Smooth muscle cell (in vitro differentiated cells): ENCODE measurements at regions not wholly inside any gene's neighbourhood (a gene's known extent, or its start where the extent isn't known, plus 50 kb on each side); places are given as distances from the start of the nearest gene placed in this dataset.
A peak's percentile ranks its signal among the peaks of the same experiment; 100 is the strongest.

Source experiments
- DNase-seq: peaks from one replicate; lab custom pipeline; 2025; ENCODE audit not compliant: unreplicated experiment; lab: John Stamatoyannopoulos, UW
- H2AFZ ChIP-seq: fragments of 200-600 bp; sonication (generic); 2 replicates; pipeline ENCODE4 v1.6.0; 2016; ENCODE audit warnings: antibody characterized with exemption, low read depth, mild to moderate bottlenecking
- H3F3A ChIP-seq: fragments of 200-600 bp; sonication (generic); 2 replicates; pipeline ENCODE4 v1.6.0; 2017; ENCODE audit warnings: antibody characterized with exemption, low read depth
- H3K27ac ChIP-seq: fragments of 200-600 bp; sonication (generic); 2 replicates; pipeline ENCODE4 v1.5.1; 2016; ENCODE audit warnings: low read depth, mild to moderate bottlenecking
- H3K27me3 ChIP-seq: fragments of 200-600 bp; sonication (generic); 2 replicates; pipeline ENCODE4 v1.6.1; 2016; ENCODE audit warnings: low read depth, mild to moderate bottlenecking
- H3K36me3 ChIP-seq: fragments of 200-600 bp; sonication (generic); 2 replicates; pipeline ENCODE4 v1.5.1; 2016; ENCODE audit warnings: low read depth
- H3K4me1 ChIP-seq: fragments of 200-600 bp; sonication (generic); 2 replicates; pipeline ENCODE4 v1.5.1; 2016; ENCODE audit warnings: low read depth
- H3K4me2 ChIP-seq: fragments of 200-600 bp; sonication (generic); 2 replicates; pipeline ENCODE4 v1.6.0; 2016; ENCODE audit warnings: mild to moderate bottlenecking
- H3K4me3 ChIP-seq: fragments of 200-600 bp; sonication (generic); 2 replicates; pipeline ENCODE4 v1.5.1; 2016; ENCODE audit warnings: mild to moderate bottlenecking
- H3K79me2 ChIP-seq: fragments of 200-600 bp; sonication (generic); 2 replicates; pipeline ENCODE4 v1.6.0; 2016; ENCODE audit warnings: low read depth, mild to moderate bottlenecking
- H3K9ac ChIP-seq: fragments of 200-600 bp; sonication (generic); 2 replicates; pipeline ENCODE4 v1.6.0; 2016; ENCODE audit warnings: low read depth
- H3K9me3 ChIP-seq: fragments of 200-600 bp; sonication (generic); replicated peaks from 2 replicates; pipeline ENCODE4 v1.5.1; 2016; ENCODE audit warnings: low read depth
- H4K20me1 ChIP-seq: fragments of 200-600 bp; sonication (generic); 2 replicates; pipeline ENCODE4 v1.6.0; 2016; ENCODE audit warnings: low read depth
- WGBS: methylation state at CpG from one replicate; pipeline ENCODE4 v1.1.7; 2016; ENCODE audit warnings: low lambda C conversion rate; 5-methylcytosine and 5-hydroxymethylcytosine counted together
- TF ChIP-seq, protein P1 (sequence below): fragments of 200-600 bp; sonication (generic); IDR thresholded peaks from 2 replicates; pipeline ENCODE4 v1.5.1; 2017; ENCODE audit warnings: borderline replicate concordance, mild to moderate bottlenecking, antibody characterized with exemption; ENCODE audit not compliant: insufficient read depth, poor library complexity, severe bottlenecking

DNA sequence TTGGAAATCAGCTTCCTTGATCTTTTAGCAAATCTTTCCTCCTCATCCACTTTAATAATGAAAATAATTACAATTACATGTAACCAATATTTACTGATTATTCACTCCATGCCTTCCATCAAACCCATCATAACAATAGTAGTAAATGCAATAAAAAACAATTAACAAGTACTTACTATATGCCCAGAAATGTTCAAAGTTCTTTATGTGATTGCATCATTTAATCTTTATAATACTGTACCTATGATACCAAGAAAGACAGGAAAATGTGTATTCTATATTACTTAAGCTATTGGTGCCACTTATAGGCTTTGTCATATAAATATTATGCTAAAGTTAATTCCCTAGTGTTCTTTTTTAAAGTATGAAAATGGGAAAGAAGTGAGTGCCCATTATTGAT lies 210.2 kb upstream of the PKDCC start:
- Histone ChIP-seq H3K4me3 (no peak overlapping the region), H3K4me2 (no peak overlapping the region), H4K20me1 (no peaks in the 10 kb centered on the region), H3F3A (no peaks in the 10 kb centered on the region), H3K27ac (no peak overlapping the region), H3K79me2 (no peaks in the 10 kb centered on the region), H3K9ac (no peak overlapping the region), H3K27me3 (peaks cover 6% of the 10 kb centered on the region), H3K9me3 (no peaks in the 10 kb centered on the region), H2AFZ (no peak overlapping the region), H3K36me3 (no peaks in the 10 kb centered on the region), H3K4me1 (peaks cover 6% of the 10 kb centered on the region)
- TF ChIP-seq, protein P1, sequence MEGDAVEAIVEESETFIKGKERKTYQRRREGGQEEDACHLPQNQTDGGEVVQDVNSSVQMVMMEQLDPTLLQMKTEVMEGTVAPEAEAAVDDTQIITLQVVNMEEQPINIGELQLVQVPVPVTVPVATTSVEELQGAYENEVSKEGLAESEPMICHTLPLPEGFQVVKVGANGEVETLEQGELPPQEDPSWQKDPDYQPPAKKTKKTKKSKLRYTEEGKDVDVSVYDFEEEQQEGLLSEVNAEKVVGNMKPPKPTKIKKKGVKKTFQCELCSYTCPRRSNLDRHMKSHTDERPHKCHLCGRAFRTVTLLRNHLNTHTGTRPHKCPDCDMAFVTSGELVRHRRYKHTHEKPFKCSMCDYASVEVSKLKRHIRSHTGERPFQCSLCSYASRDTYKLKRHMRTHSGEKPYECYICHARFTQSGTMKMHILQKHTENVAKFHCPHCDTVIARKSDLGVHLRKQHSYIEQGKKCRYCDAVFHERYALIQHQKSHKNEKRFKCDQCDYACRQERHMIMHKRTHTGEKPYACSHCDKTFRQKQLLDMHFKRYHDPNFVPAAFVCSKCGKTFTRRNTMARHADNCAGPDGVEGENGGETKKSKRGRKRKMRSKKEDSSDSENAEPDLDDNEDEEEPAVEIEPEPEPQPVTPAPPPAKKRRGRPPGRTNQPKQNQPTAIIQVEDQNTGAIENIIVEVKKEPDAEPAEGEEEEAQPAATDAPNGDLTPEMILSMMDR, result no peak
- no peak for DNase-seq

DNA sequence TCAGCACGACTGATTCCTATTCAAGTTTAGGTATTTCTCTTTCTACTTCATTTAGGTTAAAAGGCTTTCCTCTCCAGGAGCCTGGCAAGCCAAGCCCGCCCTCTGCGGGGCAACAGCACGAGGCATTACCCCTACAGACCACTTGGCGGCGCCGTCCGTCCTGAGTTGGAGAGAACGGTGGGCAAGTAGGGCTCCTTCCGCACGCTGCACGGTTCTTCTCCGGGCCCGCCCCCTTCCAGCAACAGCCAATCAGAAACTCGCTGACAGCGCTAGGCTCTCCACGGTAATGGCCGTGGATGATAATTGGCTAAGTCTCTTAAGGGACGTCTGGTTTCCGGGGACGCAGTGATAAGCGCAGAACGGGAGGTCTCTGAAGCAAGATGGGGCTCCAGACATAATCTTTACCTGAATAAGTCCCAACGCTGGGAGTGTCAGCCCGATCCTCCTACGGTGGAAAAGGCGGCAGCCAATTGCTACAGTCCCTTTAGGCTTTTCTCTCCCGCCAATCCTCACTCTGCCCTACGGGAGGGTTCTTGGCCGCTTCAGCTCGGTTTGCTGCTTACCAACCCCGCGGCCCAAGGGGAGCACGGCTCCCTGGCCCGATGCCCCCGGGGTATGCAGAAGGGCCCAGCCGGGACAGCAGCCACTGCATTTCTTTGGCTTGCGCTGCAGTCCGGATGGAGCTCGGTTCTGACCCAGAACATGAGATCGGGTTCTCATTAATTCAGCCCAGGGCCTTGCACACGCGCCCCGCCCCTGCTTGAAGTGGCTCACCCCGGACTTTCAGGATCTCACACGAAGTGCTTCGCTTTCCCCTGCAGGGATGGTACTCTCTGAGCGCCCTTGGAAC lies 206.9 kb upstream of the PKDCC start:
- Histone ChIP-seq H3K4me2 (peak overlapping the region; percentile 95), H3K4me3 (peak overlapping the region; percentile 68), H3K27ac (no peak overlapping the region), H3K36me3 (no peaks in the 10 kb centered on the region), H3K9me3 (no peaks in the 10 kb centered on the region), H3K79me2 (no peaks in the 10 kb centered on the region), H4K20me1 (no peaks in the 10 kb centered on the region), H3F3A (no peaks in the 10 kb centered on the region), H3K4me1 (peaks cover 6% of the 10 kb centered on the region), H2AFZ (peak overlapping the region; percentile 78), H3K27me3 (peaks cover 36% of the 10 kb centered on the region), H3K9ac (peak overlapping the region; percentile 30)
- TF ChIP-seq, protein P1, result peak; percentile 90
- 1% methylated on average over 48 of the region's 48 CpGs for WGBS
- peak; percentile 74 for DNase-seq

DNA sequence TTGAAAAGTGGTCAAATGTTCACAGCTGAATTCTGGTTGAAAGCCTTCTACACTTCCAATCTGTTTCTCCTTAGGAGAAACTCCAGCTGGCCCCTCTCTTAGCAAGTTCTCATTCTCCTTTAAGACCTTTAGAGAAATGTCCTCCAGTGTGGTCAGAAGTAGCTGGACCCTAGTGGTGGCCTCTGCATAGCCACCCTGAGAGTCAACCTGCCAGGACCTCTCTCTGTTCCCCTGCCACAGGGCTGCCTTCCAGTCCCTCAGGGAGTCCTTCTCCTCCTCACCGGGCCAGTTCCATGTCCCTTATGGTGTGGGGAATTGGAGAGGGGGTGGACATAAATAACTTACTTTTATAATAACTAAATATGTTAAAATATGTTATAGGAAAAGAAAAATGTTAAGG lies 200.9 kb upstream of the PKDCC start:
- TF ChIP-seq, protein P1, result no peak
- H3K4me2 ChIP-seq, result no peak overlapping the region
- H3K27me3 ChIP-seq, result peaks cover 82% of the 10 kb centered on the region
- H4K20me1 ChIP-seq, result no peaks in the 10 kb centered on the region
- H3K4me3 ChIP-seq, result no peak overlapping the region
- no peaks in the 10 kb centered on the region for H3K36me3 ChIP-seq
- 84% methylated on average over 1 of the region's 1 CpG for WGBS
- DNase-seq, result no peak
- H3K9me3 ChIP-seq, result no peaks in the 10 kb centered on the region
- H3K27ac ChIP-seq, result no peak overlapping the region
- no peaks in the 10 kb centered on the region for H3F3A ChIP-seq
- H3K4me1 ChIP-seq, result no peaks in the 10 kb centered on the region
- no peak overlapping the region for H2AFZ ChIP-seq
- H3K9ac ChIP-seq, result no peak overlapping the region
- H3K79me2 ChIP-seq, result no peaks in the 10 kb centered on the region

DNA sequence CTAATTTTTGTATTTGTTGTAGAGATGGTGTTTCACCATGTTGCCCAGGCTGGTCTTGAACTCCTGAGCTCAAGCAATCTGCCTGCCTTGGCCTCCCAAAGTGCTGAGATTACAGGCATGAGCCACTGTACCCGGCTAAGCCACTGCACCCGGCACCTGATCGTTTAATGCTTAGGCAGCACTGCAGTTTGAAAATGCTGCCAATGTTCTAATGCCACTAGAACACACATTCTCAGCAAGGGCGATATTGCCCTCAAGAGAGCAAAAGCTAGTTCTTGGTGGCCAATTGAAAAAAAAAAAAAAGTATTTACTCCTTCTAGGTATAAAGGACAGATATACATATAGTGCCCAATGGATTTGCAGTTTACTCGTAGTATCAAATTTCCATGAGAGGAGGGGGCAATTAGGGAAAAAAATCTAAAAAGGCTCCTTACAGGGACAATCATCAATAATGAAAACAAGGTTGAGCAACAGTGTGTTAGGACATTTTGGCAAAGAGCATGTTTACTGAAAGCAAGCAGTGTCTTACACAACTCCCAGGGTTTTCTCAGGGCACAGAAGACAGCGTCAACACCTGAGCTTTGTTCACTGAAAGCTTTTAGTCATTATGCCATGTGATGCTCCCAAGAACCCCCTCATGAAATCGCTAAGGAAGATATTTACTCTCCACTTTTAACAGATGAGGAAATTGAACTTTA lies 199.9 kb upstream of the PKDCC start:
- Histone ChIP-seq H3K79me2 (no peaks in the 10 kb centered on the region), H3F3A (no peaks in the 10 kb centered on the region), H3K9me3 (no peaks in the 10 kb centered on the region), H3K27me3 (peaks cover 79% of the 10 kb centered on the region), H3K4me2 (no peak overlapping the region), H3K4me1 (no peaks in the 10 kb centered on the region), H3K36me3 (no peaks in the 10 kb centered on the region), H3K9ac (no peak overlapping the region), H3K27ac (no peak overlapping the region), H2AFZ (no peak overlapping the region), H4K20me1 (no peaks in the 10 kb centered on the region), H3K4me3 (no peak overlapping the region)
- WGBS, result 73% methylated on average over 7 of the region's 7 CpGs
- no peak for DNase-seq
- TF ChIP-seq, protein P1, result no peak
